DOHH2 (cell line): ENCODE measurements at regions not wholly inside any gene's neighbourhood (a gene's known extent, or its start where the extent isn't known, plus 50 kb on each side); places are given as distances from the start of the nearest gene placed in this dataset.

Experiments used
- EZH2phosphoT487 ChIP-seq: fragments of 200-600 bp; sonication (generic); IDR thresholded peaks from 2 replicates; pipeline ENCODE4 v1.6.1; 2017; ENCODE audit warnings: borderline replicate concordance, mild to moderate bottlenecking, antibody characterized with exemption, low read length, moderate library complexity, mixed read lengths
- TF ChIP-seq, protein P1 (sequence below): fragments of 200-600 bp; sonication (generic); IDR thresholded peaks from one replicate; pipeline ENCODE4 v1.5.1; 2014; ENCODE audit warnings: antibody characterized with exemption, mild to moderate bottlenecking, low read depth, low read length; ENCODE audit not compliant: poor library complexity, severe bottlenecking

DNA sequence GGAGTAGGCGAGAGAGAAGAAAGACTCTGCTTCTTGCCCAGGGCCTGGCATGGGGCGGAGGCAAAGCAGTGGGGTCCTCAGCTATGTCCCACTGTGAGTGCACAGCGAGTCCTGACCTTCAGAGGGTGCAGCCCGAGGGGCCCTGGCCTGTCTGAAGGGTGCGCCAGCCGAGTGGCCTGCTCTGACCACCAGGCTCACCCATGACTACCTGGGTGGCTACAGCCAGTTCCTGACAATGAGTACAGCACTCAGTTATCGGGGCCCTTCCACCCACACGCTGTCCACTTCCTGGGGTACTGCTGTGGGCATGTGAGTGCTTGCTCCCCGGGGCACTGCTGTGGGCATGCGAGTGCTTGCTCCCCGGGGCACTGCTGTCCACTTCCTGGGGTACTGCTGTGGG lies 74.1 kb upstream of the B3GAT1 start:
- TF ChIP-seq, protein P1, sequence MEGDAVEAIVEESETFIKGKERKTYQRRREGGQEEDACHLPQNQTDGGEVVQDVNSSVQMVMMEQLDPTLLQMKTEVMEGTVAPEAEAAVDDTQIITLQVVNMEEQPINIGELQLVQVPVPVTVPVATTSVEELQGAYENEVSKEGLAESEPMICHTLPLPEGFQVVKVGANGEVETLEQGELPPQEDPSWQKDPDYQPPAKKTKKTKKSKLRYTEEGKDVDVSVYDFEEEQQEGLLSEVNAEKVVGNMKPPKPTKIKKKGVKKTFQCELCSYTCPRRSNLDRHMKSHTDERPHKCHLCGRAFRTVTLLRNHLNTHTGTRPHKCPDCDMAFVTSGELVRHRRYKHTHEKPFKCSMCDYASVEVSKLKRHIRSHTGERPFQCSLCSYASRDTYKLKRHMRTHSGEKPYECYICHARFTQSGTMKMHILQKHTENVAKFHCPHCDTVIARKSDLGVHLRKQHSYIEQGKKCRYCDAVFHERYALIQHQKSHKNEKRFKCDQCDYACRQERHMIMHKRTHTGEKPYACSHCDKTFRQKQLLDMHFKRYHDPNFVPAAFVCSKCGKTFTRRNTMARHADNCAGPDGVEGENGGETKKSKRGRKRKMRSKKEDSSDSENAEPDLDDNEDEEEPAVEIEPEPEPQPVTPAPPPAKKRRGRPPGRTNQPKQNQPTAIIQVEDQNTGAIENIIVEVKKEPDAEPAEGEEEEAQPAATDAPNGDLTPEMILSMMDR: no peak
- no peak for TF ChIP-seq EZH2phosphoT487
